GM12864 (cell line): ENCODE measurements at regions not wholly inside any gene's neighbourhood (a gene's known extent, or its start where the extent isn't known, plus 50 kb on each side); places are given as distances from the start of the nearest gene placed in this dataset.

Experiments used
- DNase-seq: peaks from one replicate; pipeline ENCODE4 v3.0.0-alpha.2; 2011; ENCODE audit warnings: low read depth
- H3K4me3 ChIP-seq: 2 replicates; pipeline ENCODE4 v1.5.1; 2011; ENCODE audit warnings: mild to moderate bottlenecking, low read depth, low read length, control low read depth
- TF ChIP-seq, protein P1 (sequence below): IDR thresholded peaks from 2 replicates; pipeline ENCODE4 v1.5.1; 2011; ENCODE audit warnings: low read depth, mild to moderate bottlenecking, moderate library complexity, low read length, control low read depth, inconsistent platforms; ENCODE audit errors: missing control alignments

DNA sequence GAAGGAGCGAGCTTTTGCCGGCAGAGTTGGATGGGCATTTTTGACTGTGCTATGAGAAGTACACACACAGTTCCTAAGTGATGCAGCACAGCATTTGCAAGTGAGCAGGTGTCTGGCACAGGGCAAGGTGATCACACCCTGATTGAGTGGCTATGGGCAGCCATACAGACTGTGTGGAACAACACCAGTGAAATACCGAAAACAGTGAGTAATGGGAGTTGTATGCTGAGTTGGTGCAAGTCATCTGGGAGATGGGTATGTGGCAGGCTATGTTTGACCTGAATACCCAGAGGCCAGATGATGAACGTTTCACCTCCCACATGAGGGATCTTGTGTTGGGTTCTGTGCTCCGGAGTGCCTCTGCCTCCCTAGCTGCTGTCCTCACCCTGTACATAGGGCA is 53.5 kb upstream of the TIPARP start:
- TF ChIP-seq, protein P1, sequence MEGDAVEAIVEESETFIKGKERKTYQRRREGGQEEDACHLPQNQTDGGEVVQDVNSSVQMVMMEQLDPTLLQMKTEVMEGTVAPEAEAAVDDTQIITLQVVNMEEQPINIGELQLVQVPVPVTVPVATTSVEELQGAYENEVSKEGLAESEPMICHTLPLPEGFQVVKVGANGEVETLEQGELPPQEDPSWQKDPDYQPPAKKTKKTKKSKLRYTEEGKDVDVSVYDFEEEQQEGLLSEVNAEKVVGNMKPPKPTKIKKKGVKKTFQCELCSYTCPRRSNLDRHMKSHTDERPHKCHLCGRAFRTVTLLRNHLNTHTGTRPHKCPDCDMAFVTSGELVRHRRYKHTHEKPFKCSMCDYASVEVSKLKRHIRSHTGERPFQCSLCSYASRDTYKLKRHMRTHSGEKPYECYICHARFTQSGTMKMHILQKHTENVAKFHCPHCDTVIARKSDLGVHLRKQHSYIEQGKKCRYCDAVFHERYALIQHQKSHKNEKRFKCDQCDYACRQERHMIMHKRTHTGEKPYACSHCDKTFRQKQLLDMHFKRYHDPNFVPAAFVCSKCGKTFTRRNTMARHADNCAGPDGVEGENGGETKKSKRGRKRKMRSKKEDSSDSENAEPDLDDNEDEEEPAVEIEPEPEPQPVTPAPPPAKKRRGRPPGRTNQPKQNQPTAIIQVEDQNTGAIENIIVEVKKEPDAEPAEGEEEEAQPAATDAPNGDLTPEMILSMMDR: no peak
- DNase-seq: no peak
- H3K4me3 ChIP-seq: no peak overlapping the region

DNA sequence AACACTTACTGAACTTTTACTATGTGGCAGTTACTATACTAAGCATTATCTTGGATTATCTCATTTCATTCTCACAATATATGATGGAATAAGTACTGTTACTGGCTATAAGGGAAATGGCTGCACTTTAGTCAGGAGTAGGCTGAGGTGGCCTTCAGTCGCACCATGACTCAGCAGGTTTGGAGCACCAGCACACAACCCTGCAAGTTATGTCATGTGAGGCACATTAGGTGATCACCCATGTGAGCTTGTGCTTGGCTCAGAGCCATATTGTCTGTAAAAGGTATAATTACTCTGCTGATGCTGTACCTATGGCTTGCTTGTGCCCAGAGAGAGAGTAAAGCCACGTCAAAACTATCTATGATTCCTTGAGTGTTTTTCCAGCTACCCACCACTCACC is 54.1 kb upstream of the TIPARP start:
- H3K4me3 ChIP-seq: no peak overlapping the region
- TF ChIP-seq, protein P1: no peak
- no peak for DNase-seq

DNA sequence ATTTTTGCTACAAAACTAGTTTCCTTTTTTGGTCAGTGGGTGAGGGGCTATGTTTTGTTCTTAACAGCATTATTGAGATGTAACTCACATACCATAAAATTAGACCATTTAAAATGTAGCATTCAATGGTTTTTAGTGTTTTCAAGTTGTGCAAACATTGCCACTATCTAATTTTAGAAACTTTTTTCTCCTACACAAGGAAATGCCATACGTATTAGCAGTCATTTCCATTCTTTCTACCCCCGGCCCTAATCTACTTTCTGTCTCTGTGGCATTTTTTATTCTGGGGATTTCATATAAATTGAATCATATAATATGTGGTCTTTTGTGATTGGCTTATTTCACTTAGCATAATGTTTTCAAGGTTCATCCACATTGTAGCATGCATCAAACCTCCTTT is 55.0 kb upstream of the TIPARP start:
- no peak for DNase-seq
- no peak overlapping the region for H3K4me3 ChIP-seq
- TF ChIP-seq, protein P1: no peak

DNA sequence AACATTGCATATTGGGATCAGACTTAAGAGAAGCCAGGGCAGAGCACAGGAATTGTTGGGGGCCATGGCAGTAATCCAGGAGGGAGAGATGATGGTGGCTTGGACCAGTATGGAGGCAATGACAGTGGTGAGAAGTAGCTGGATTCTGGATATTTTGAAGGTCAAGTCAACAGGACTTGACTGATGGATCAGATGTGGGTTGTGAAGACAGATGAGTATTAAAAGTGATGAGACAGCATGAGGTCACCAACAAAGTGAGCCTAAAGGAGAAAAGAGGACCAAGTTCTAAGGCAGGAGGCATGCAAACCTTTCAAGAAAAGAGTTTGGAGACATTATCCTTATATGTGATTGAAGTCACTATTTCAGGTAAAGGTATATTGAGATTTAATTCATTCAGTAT is 56.6 kb upstream of the TIPARP start:
- no peak overlapping the region for H3K4me3 ChIP-seq
- TF ChIP-seq, protein P1: no peak
- DNase-seq: no peak

DNA sequence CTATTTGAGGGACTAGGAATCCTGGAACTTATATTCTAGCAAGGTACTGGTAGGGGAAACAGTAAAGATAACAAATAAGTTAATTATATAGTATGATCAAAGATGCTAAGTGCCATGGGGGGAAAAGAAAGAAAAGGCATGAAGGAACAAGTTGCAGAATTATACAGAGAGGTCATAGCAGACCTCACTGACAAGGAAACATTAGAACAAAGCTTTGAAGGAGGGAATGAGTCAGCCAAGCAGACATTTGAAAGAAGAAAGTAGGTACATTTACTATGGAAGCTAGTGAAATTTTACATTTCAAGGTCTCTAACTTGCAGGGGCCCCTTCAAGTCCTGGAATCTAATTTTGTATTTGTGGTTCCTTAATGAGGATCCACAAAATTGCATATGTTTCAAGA is 57.2 kb upstream of the TIPARP start:
- no peak overlapping the region for H3K4me3 ChIP-seq
- TF ChIP-seq, protein P1: no peak
- DNase-seq: no peak

DNA sequence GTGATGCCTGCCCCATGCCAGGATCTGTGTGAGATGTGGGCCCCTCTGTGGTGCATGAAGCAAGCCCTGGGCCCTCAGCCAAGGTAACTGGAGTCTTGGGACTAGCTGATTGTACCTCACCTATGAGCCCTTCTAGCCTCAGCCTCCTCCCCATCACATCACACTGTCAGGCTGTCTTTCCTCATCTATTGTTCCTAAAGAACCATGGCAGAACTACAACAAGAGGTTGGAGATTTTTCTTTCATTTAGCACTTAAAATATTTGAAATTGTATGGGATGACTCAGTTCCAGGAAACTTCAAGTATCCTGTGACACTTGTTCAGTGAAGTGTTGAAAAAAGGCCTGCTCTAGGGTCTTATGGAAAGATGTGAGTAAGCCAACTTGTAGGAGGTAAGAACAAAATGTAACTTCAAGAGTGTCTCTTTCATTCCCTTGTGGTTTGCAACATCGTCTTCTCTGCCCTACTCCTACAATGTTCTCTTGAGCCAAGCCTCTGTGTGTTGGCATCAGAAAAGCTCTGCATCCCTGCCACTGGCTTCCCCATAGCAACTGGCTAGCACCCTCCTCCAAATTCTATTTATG is 58.7 kb upstream of the TIPARP start:
- TF ChIP-seq, protein P1: no peak
- no peak for DNase-seq
- H3K4me3 ChIP-seq: no peak overlapping the region
